Colonic mucosa (tissue), 4 donors: ENCODE measurements at regions not wholly inside any gene's neighbourhood (a gene's known extent, or its start where the extent isn't known, plus 50 kb on each side); places are given as distances from the start of the nearest gene placed in this dataset.
"Not testable (repeated sequence)": the region's sequence is repeated elsewhere in the genome, so short reads cannot be mapped to it uniquely, and the experiment has no call there.

Source experiments
- DNase-seq: peaks from one replicate; pipeline ENCODE4 v3.0.0-alpha.2; 2020
- H3K27ac ChIP-seq: fragments of 200-600 bp; one replicate; pipeline ENCODE4 v1.8.0; 2021
- H3K27me3 ChIP-seq: fragments of 200-600 bp; one replicate; pipeline ENCODE4 v1.8.0; 2021
- H3K36me3 ChIP-seq: fragments of 200-600 bp; one replicate; pipeline ENCODE4 v1.8.0; 2021
- H3K4me1 ChIP-seq: fragments of 200-600 bp; one replicate; pipeline ENCODE4 v1.8.0; 2021; ENCODE audit warnings: mild to moderate bottlenecking
- H3K4me3 ChIP-seq: fragments of 200-600 bp; one replicate; pipeline ENCODE4 v1.8.0; 2021
- H3K9ac ChIP-seq, 2 donors: one replicate each; pipeline ENCODE4 v1.7.0; 2013; ENCODE audit warnings: control low read depth in 2 of 2, low read depth in 2 of 2, low read length in 2 of 2
- H3K9me3 ChIP-seq: fragments of 200-600 bp; one replicate; pipeline ENCODE4 v1.8.0; 2021
- intact Hi-C: fragments of 100-400 bp; cut with DNase I; formaldehyde crosslinking; loops from one replicate; pipeline ENCODE4 v1.14.1; 2022
- TF ChIP-seq, protein P1 (sequence below): fragments of 200-600 bp; IDR thresholded peaks from one replicate; pipeline ENCODE4 v1.8.0; 2022; ENCODE audit warnings: antibody characterized with exemption, mild to moderate bottlenecking
- donor health status: healthy.
- donor health status: DM: no; HTN: no; CAD: no.
- donor health status: DM: no; HTN: no; CAD: no.

DNA sequence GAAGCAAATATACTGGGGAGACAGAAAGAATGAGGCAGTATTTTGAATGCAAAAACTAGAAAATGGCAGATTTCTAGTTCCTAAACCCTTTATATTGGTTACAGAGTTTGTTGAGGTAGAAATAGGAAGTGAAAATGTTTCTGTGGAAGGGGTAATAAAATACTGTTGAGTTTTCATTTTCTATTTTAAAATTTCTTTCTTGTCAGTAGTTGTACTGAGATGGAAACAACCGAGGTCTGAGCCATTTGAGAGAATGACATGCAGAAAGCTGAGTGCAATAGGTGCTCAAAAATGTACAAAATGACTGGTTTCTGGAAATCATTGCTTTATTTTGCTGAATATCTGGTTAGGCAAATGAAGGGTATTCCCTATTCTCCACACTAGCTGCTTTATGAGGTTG lies 361.4 kb downstream of the CHL1 start:
- no peaks in the 10 kb centered on the region for H3K36me3 ChIP-seq
- H3K9me3 ChIP-seq = no peaks in the 10 kb centered on the region
- intact Hi-C loops = no loop called here
- TF ChIP-seq, protein P1, sequence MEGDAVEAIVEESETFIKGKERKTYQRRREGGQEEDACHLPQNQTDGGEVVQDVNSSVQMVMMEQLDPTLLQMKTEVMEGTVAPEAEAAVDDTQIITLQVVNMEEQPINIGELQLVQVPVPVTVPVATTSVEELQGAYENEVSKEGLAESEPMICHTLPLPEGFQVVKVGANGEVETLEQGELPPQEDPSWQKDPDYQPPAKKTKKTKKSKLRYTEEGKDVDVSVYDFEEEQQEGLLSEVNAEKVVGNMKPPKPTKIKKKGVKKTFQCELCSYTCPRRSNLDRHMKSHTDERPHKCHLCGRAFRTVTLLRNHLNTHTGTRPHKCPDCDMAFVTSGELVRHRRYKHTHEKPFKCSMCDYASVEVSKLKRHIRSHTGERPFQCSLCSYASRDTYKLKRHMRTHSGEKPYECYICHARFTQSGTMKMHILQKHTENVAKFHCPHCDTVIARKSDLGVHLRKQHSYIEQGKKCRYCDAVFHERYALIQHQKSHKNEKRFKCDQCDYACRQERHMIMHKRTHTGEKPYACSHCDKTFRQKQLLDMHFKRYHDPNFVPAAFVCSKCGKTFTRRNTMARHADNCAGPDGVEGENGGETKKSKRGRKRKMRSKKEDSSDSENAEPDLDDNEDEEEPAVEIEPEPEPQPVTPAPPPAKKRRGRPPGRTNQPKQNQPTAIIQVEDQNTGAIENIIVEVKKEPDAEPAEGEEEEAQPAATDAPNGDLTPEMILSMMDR = no peak
- no peak overlapping the region for H3K27ac ChIP-seq
- H3K4me3 ChIP-seq = no peak overlapping the region
- DNase-seq = no peak
- H3K27me3 ChIP-seq = no peaks in the 10 kb centered on the region
- no peak overlapping the region for H3K9ac ChIP-seq
- no peaks in the 10 kb centered on the region for H3K4me1 ChIP-seq

DNA sequence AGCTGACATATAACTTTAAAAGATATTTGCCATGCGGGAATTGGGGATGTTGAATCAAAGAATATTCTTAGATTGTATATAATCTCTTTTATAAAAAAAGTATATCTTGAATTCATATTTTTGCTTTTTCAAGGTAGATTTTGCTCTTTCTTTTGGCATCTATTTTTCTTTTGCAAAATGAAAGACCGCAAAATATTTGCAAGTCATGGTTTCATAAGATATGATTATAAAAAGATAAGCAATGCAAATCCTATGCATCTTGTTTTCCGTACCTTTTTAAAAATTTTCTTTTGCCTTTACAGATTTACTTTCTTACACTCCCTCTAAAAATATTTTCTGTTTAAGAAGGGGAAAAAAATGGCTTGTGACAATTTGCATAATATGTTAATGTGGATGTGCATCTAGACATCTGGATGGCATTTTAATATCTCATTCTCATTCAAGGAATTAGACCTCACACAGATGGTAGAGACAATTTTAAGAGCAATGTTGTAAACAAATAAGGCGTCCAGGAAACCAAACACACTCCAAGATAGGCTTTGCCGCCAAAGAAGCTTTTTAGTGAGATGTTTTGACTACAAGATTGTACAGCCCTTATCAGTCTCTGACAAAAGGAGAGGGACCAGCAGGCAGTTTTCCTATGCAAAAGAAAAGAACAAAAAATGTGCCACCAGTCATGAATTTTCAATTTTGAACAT lies 371.1 kb downstream of the CHL1 start:
- no peak for DNase-seq
- Histone ChIP-seq H3K27ac (no peak overlapping the region), H3K4me1 (no peaks in the 10 kb centered on the region), H3K27me3 (no peaks in the 10 kb centered on the region), H3K9me3 (no peaks in the 10 kb centered on the region), H3K36me3 (no peaks in the 10 kb centered on the region), H3K9ac (no peak overlapping the region), H3K4me3 (no peak overlapping the region)
- TF ChIP-seq, protein P1 = no peak
- intact Hi-C loops = no loop called here

GRCh38 chr3:579529-579928 lies 383.0 kb downstream of the CHL1 start:
- intact Hi-C loops, H3K4me1 ChIP-seq: not testable (repeated sequence)

GRCh38 chr3:589066-589465 lies 392.5 kb downstream of the CHL1 start:
- H3K36me3 ChIP-seq, intact Hi-C loops: not testable (repeated sequence)

More at GRCh38 chr3:579529-579928, 383.0 kb downstream of the CHL1 start:
- H3K4me3 ChIP-seq, H3K27me3 ChIP-seq, H3K9ac ChIP-seq, H3K36me3 ChIP-seq, DNase-seq, H3K27ac ChIP-seq, H3K9me3 ChIP-seq: not testable (repeated sequence)

GRCh38 chr3:597304-597703 lies 400.7 kb downstream of the CHL1 start:
- H3K4me1 ChIP-seq, intact Hi-C loops, H3K27me3 ChIP-seq, H3K9me3 ChIP-seq, H3K36me3 ChIP-seq, H3K4me3 ChIP-seq, H3K27ac ChIP-seq, DNase-seq, H3K9ac ChIP-seq: not testable (repeated sequence)

More at GRCh38 chr3:589066-589465, 392.5 kb downstream of the CHL1 start:
- not testable (repeated sequence) for H3K27ac ChIP-seq, H3K4me1 ChIP-seq, H3K9me3 ChIP-seq, H3K9ac ChIP-seq, DNase-seq, H3K27me3 ChIP-seq, H3K4me3 ChIP-seq

DNA sequence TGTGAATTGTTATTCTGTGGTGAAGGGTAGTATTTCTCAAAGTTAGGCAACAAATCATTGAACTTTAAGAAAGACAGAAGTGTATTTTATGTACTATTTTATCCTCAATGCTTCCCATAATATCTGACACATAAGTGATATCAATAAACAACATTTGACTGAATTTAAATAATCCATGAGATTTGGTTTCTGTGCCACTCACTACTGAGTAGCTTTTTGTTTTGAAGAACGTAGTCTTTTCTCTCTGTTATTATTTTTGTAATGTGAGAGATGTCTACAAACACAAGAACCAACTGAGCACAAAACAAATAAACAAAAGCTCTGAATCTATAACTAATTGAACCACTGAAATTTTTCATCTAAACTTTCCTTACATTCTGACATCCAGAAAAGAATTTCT lies 401.2 kb downstream of the CHL1 start:
- H3K27ac ChIP-seq, H3K27me3 ChIP-seq, H3K36me3 ChIP-seq, H3K4me1 ChIP-seq, H3K4me3 ChIP-seq, intact Hi-C loops, H3K9ac ChIP-seq, DNase-seq, H3K9me3 ChIP-seq: not testable (repeated sequence)

DNA sequence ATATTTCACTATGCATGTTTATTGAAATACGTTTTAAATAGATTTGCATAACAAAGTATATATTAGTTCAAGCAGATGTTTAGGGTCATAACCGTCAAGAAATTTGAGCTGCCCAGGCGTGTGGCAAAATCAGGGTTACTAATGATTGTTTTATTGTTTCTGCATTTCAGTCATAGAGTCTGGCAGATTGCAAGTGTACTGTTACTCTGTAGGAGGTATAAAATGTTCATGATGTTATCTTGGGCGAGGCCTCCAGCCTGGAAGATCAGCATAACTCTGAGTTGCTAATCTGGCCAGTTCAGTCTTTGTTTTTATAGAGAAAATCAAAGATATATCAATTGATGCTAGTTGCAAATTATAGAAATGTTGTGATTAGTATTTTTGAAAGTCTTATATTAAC lies 410.9 kb downstream of the CHL1 start:
- H3K36me3 ChIP-seq, intact Hi-C loops, H3K9ac ChIP-seq, H3K4me3 ChIP-seq, DNase-seq, H3K27ac ChIP-seq, H3K9me3 ChIP-seq, H3K27me3 ChIP-seq, H3K4me1 ChIP-seq: not testable (repeated sequence)

DNA sequence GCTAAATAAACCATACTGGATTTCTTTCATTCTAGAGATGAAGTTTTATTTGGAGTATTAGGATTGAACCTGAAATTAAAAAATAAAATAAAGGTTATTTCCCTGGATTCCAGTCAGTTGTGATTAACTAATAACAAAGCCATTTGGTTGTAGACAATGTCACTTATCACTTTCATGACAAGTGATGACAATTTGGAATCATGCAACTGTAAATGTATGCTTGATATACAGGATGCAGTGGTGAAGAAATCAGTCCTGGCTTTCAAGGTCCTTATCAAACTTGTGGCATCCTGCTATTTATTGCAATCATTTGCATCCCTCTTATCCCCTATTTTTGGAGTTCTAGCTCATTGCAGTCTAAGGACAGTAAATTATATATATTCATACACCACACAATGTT lies 425.2 kb downstream of the CHL1 start:
- TF ChIP-seq, protein P1 = no peak

More for the DNA sequence above, 425.2 kb downstream of the CHL1 start:
- Histone ChIP-seq H3K4me1 (no peaks in the 10 kb centered on the region), H3K27me3 (no peaks in the 10 kb centered on the region), H3K27ac (no peak overlapping the region), H3K4me3 (no peak overlapping the region), H3K9ac (no peak overlapping the region), H3K9me3 (no peaks in the 10 kb centered on the region), H3K36me3 (no peaks in the 10 kb centered on the region)
- no peak for DNase-seq
- intact Hi-C loops = no loop called here
